A549 (cell line): ENCODE measurements at regions not wholly inside any gene's neighbourhood (a gene's known extent, or its start where the extent isn't known, plus 50 kb on each side); places are given as distances from the start of the nearest gene placed in this dataset.

Experiments
- ATAC-seq, 2 experiments: fragments of 200-7000 bp in 1 of 2; fragments of >200 bp in 1 of 2; cut with Nextera tagmentation in 1 of 2; cut with Tn5 transposase in 1 of 2; 3 replicates each; pipeline versions ENCODE4 v1.8.0 to v1.9.1; 2018 to 2020; ENCODE audit warnings: mild to moderate bottlenecking in 1 of 2, moderate library complexity in 1 of 2
- CTCF ChIA-PET: fragments of 300-600 bp; sonication (Branson Sonifier 250); formaldehyde crosslinking; extraction: SDS; loops from one replicate; lab custom pipeline; 2021; ENCODE audit warnings: antibody characterized with exemption, inconsistent platforms; lab: Yijun Ruan, JAX
- POLR2A ChIA-PET: fragments of 350-600 bp; formaldehyde crosslinking; extraction: SDS; loops from one replicate; lab custom pipeline; 2021; ENCODE audit warnings: antibody characterized with exemption, inconsistent platforms; lab: Yijun Ruan, JAX
- DNase-seq, 2 experiments: peaks; one replicate each; pipeline versions ENCODE4 v3.0.0 to v3.0.0-alpha.2; 2011 to 2016; ENCODE audit warnings: low read depth in 1 of 2, low spot score in 1 of 2
- FAIRE-seq: peaks from 2 replicates; lab custom pipeline; 2011; peaks lifted over from hg19 to GRCh38; lab: Jason Lieb, UNC
- H3K27ac ChIP-seq, 2 experiments: fragments of >200 bp; sonication (Bioruptor Twin); formaldehyde crosslinking; 3 replicates each; pipeline ENCODE4 v1.5.1; 2016 to 2017
- H3K4me1 ChIP-seq: fragments of >200 bp; sonication (Bioruptor Twin); formaldehyde crosslinking; 3 replicates; pipeline ENCODE4 v1.6.1; 2016
- H3K4me2 ChIP-seq: fragments of >200 bp; sonication (Bioruptor Twin); formaldehyde crosslinking; 3 replicates; pipeline ENCODE4 v1.6.1; 2016
- H3K4me3 ChIP-seq: fragments of >200 bp; sonication (Bioruptor Twin); formaldehyde crosslinking; 3 replicates; pipeline ENCODE4 v1.5.1; 2016
- H3K9me3 ChIP-seq: fragments of >200 bp; sonication (Bioruptor Twin); formaldehyde crosslinking; 3 replicates; pipeline ENCODE4 v1.6.1; 2016
- ATOH8 ChIP-seq: fragments of 250-450 bp; sonication (Bioruptor Pico); IDR thresholded peaks from 2 replicates; pipeline ENCODE4 v1.5.0; 2020; ENCODE audit warnings: low read depth, mild to moderate bottlenecking, moderate library complexity
- BCL3 ChIP-seq: fragments of >200 bp; sonication (Bioruptor Twin); formaldehyde crosslinking; IDR thresholded peaks from 3 replicates; pipeline ENCODE4 v1.6.1; 2016
- EHF ChIP-seq: fragments of 250-450 bp; sonication (Bioruptor Pico); IDR thresholded peaks from 2 replicates; pipeline ENCODE4 v1.5.0; 2020; ENCODE audit warnings: mild to moderate bottlenecking
- EHMT2 ChIP-seq: fragments of 200-600 bp; sonication (generic); IDR thresholded peaks from 2 replicates; pipeline ENCODE4 v1.6.1; 2016; ENCODE audit warnings: antibody characterized with exemption, low read depth, mild to moderate bottlenecking, moderate library complexity
- FOSL2 ChIP-seq, 2 experiments: fragments of 450-650 bp in 1 of 2; fragments of >200 bp in 1 of 2; sonication (Bioruptor Twin) in 1 of 2; formaldehyde crosslinking; IDR thresholded peaks; 2 replicates each; pipeline versions ENCODE4 v1.5.0 to v1.6.1; 2016 to 2020; ENCODE audit warnings: mild to moderate bottlenecking in 1 of 2, moderate library complexity in 1 of 2
- FOXS1 ChIP-seq: fragments of 250-450 bp; sonication (Bioruptor Pico); IDR thresholded peaks from 2 replicates; pipeline ENCODE4 v1.5.0; 2020; ENCODE audit warnings: mild to moderate bottlenecking, moderate library complexity
- HES2 ChIP-seq: fragments of >200 bp; sonication (Bioruptor Twin); formaldehyde crosslinking; IDR thresholded peaks from 2 replicates; pipeline ENCODE4 v1.6.1; 2016
- HMGXB4 ChIP-seq: fragments of 250-450 bp; sonication (Bioruptor Pico); IDR thresholded peaks from 2 replicates; pipeline ENCODE4 v1.5.0; 2021; ENCODE audit warnings: mild to moderate bottlenecking, moderate library complexity, borderline replicate concordance
- HOXB5 ChIP-seq: fragments of 250-450 bp; sonication (Bioruptor Pico); IDR thresholded peaks from 2 replicates; pipeline ENCODE4 v1.5.0; 2020; ENCODE audit warnings: mild to moderate bottlenecking, moderate library complexity
- JUNB ChIP-seq: fragments of >200 bp; sonication (Bioruptor Twin); formaldehyde crosslinking; IDR thresholded peaks from 2 replicates; pipeline ENCODE4 v1.6.1; 2016
- MAX ChIP-seq: IDR thresholded peaks from 2 replicates; pipeline ENCODE4 v1.6.1; 2012
- MAZ ChIP-seq: fragments of 150-350 bp; IDR thresholded peaks from 2 replicates; pipeline ENCODE4 v1.6.1; 2014; ENCODE audit warnings: antibody characterized with exemption, low read depth, low read length, borderline replicate concordance
- NR3C1 ChIP-seq: fragments of >200 bp; sonication (Bioruptor Twin); formaldehyde crosslinking; IDR thresholded peaks from 3 replicates; pipeline ENCODE4 v1.6.1; 2017
- PBX3 ChIP-seq: IDR thresholded peaks from 2 replicates; pipeline ENCODE4 v1.6.1; 2012
- POLR2A ChIP-seq: IDR thresholded peaks from 2 replicates; pipeline ENCODE4 v1.6.1; 2012; ENCODE audit warnings: mild to moderate bottlenecking, low read length
- RFX5 ChIP-seq: fragments of 450-650 bp; IDR thresholded peaks from 2 replicates; pipeline ENCODE4 v1.7.1; 2014; ENCODE audit warnings: antibody characterized with exemption, mild to moderate bottlenecking, moderate library complexity
- TFCP2L1 ChIP-seq: fragments of 250-450 bp; sonication (Bioruptor Pico); IDR thresholded peaks from 2 replicates; pipeline ENCODE4 v1.5.0; 2021; ENCODE audit warnings: mild to moderate bottlenecking
- TP53 ChIP-seq: fragments of 250-450 bp; sonication (Bioruptor Pico); IDR thresholded peaks from 2 replicates; pipeline ENCODE4 v1.5.0; 2021; ENCODE audit warnings: mild to moderate bottlenecking, moderate library complexity
- ZNF302 ChIP-seq: fragments of 250-450 bp; sonication (Bioruptor Pico); IDR thresholded peaks from 2 replicates; pipeline ENCODE4 v1.9.0; 2021; ENCODE audit warnings: inconsistent platforms, mild to moderate bottlenecking, moderate library complexity
- ZSCAN20 ChIP-seq: fragments of 250-450 bp; sonication (Bioruptor Pico); IDR thresholded peaks from 2 replicates; pipeline ENCODE4 v1.8.0; 2022; ENCODE audit warnings: mild to moderate bottlenecking, moderate library complexity
- WGBS: methylation state at CpG from one replicate; pipeline ENCODE4 v1.1.6; 2017; ENCODE audit errors: missing lambda C conversion rate; 5-methylcytosine and 5-hydroxymethylcytosine counted together

- no peak for ATAC-seq
- Histone ChIP-seq H3K9me3 (no peaks in the 10 kb centered on the region), H3K4me2 (no peak overlapping the region), H3K4me3 (no peak overlapping the region), H3K27ac (no peak overlapping the region), H3K4me1 (peaks cover 3% of the 10 kb centered on the region; the same call in 1 of the 3 replicates)
- CTCF ChIA-PET: interaction anchor here (0.6 to 2.6 kb wide), 6 partner anchors 9 to 142 kb away, joined by 3 to 11 read pairs (median 8); no protein-coding TSS in a partner anchor
- POLR2A ChIA-PET: no interaction called here
- FAIRE-seq: no peak
- WGBS: 91% methylated on average over 9 of the region's 9 CpGs
- TF ChIP-seq MAX (no peak), POLR2A (no peak), JUNB (no peak), MAZ (no peak), HOXB5 (no peak), NR3C1 (no peak), FOXS1 (CRISPR knock-in tag) (no peak), ATOH8 (CRISPR knock-in tag) (no peak), TP53 (CRISPR knock-in tag) (no peak), ZNF302 (no peak), HMGXB4 (CRISPR knock-in tag) (no peak), BCL3 (no peak), RFX5 (no peak), HES2 (no peak), ZSCAN20 (CRISPR knock-in tag) (no peak)
- no peak for DNase-seq
Measured at GRCh38 chr16:85225257-85225656, 113.0 kb upstream of the CIBAR2 start.

GRCh38 chr16:85225721-85226120, 113.4 kb upstream of the CIBAR2 start:
- H3K4me3 ChIP-seq: no peak overlapping the region
- CTCF ChIA-PET: interaction anchor here (0.9 to 2.6 kb wide), 6 partner anchors 9 to 50 kb away, joined by 3 to 11 read pairs (median 8); no protein-coding TSS in a partner anchor
- TF ChIP-seq PBX3 (no peak), FOSL2 (IDR thresholded peaks at IDR 0.05) (no peak), FOSL2 (CRISPR knock-in tag; IDR thresholded peaks at IDR 0.05) (no peak), EHF (no peak), TFCP2L1 (CRISPR knock-in tag) (no peak), EHMT2 (no peak)
- no peaks in the 10 kb centered on the region for H3K9me3 ChIP-seq
- FAIRE-seq (no peak), DNase-seq (no peak), ATAC-seq (no peak)
- WGBS: 92% methylated on average over 4 of the region's 4 CpGs
- no peak overlapping the region for H3K27ac ChIP-seq
- POLR2A ChIA-PET: no interaction called here
- H3K4me2 ChIP-seq: no peak overlapping the region
- no peaks in the 10 kb centered on the region for H3K4me1 ChIP-seq
